ENCODE measurements at regions not wholly inside any gene's neighbourhood (a gene's known extent, or its start where the extent isn't known, plus 50 kb on each side); places are given as distances from the start of the nearest gene placed in this dataset.
"Not testable (repeated sequence)": the region's sequence is repeated elsewhere in the genome, so short reads cannot be mapped to it uniquely, and the experiment has no call there.

GRCh38 chr2:146547236-146547635 is 1297.6 kb upstream of the ACVR2A start:
- Histone ChIP-seq H3K27me3 (ENCODE audit: insufficient read depth in 3 of 3, low read length in 2 of 3) (no peaks in the 10 kb centered on the region), H3K27ac (no peak overlapping the region), H3K4me3 (no peak overlapping the region), H3K4me1 (no peaks in the 10 kb centered on the region), H3K36me3 (ENCODE audit: insufficient read depth in 1 of 2, low read depth in 1 of 2) (no peaks in the 10 kb centered on the region), H3K9me3 (no peaks in the 10 kb centered on the region)
- ATAC-seq = no peak
- intact Hi-C loops (cut with DNase I) = no loop called here
- no peak for TF ChIP-seq CTCF (IDR thresholded peaks at IDR 0.05)
- DNase-seq = no peak
- WGBS, 3 donors = 84 to 87% (median 87%) methylated on average over 6 of the region's 6 CpGs

DNA sequence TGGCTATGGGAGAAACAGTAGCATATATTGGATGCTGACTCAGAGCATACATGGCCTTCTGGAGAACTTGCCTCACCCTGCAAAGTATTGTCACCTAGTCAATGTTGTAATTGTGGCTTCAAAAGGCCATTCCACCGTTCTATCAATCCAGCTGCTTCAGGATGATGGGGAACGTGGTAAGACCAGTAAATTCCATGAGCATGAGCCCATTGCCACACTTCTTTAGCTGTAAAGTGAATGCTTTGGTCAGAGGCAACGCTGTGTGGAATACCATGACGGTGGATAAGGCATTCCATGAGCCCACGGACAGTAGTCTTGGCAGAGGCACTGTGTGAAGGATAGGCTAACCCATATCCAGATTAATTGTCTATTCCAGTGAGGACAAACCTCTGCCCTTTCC is 1300.1 kb upstream of the ACVR2A start:
- no peak overlapping the region for H3K27ac ChIP-seq

GRCh38 chr2:146541896-146542295 is 1302.9 kb upstream of the ACVR2A start:
- ATAC-seq = no peak
- TF ChIP-seq CTCF (IDR thresholded peaks at IDR 0.05) = no peak
- 86 to 89% (median 88%) methylated on average over 1 of the region's 1 CpG for WGBS, 3 donors
- intact Hi-C loops (cut with DNase I) = no loop called here
- no peaks in the 10 kb centered on the region for H3K36me3 ChIP-seq (ENCODE audit: insufficient read depth in 1 of 2, low read depth in 1 of 2)
- no peak overlapping the region for H3K27ac ChIP-seq
- H3K9me3 ChIP-seq = no peaks in the 10 kb centered on the region
- no peak overlapping the region for H3K4me3 ChIP-seq
- no peaks in the 10 kb centered on the region for H3K27me3 ChIP-seq (ENCODE audit: insufficient read depth in 3 of 3, low read length in 2 of 3)
- no peak for DNase-seq
- no peaks in the 10 kb centered on the region for H3K4me1 ChIP-seq

More for the DNA sequence above, 1300.1 kb upstream of the ACVR2A start:
- no peak for DNase-seq
- Histone ChIP-seq H3K9me3 (no peaks in the 10 kb centered on the region), H3K4me3 (no peak overlapping the region), H3K27me3 (ENCODE audit: insufficient read depth in 3 of 3, low read length in 2 of 3) (no peaks in the 10 kb centered on the region), H3K36me3 (ENCODE audit: insufficient read depth in 1 of 2, low read depth in 1 of 2) (no peaks in the 10 kb centered on the region), H3K4me1 (no peaks in the 10 kb centered on the region)
- intact Hi-C loops (cut with DNase I) = no loop called here
- WGBS, 3 donors = 81 to 88% (median 85%) methylated on average over 5 of the region's 5 CpGs
- no peak for TF ChIP-seq CTCF (IDR thresholded peaks at IDR 0.05)
- no peak for ATAC-seq

- H3K9me3 ChIP-seq = no peaks in the 10 kb centered on the region
- H3K4me1 ChIP-seq = no peaks in the 10 kb centered on the region
- H3K36me3 ChIP-seq (ENCODE audit: insufficient read depth in 1 of 2, low read depth in 1 of 2) = no peaks in the 10 kb centered on the region
- H3K27ac ChIP-seq = no peak overlapping the region
- intact Hi-C loops (cut with DNase I) = no loop called here
- H3K4me3 ChIP-seq = no peak overlapping the region
- no peaks in the 10 kb centered on the region for H3K27me3 ChIP-seq (ENCODE audit: insufficient read depth in 3 of 3, low read length in 2 of 3)
- ATAC-seq = no peak
- WGBS, 3 donors = 62 to 65% (median 65%) methylated on average over 3 of the region's 3 CpGs
- TF ChIP-seq CTCF (IDR thresholded peaks at IDR 0.05) = no peak
- DNase-seq = no peak
Measured at GRCh38 chr2:146540271-146540932, 1304.4 kb upstream of the ACVR2A start.

- ATAC-seq; intact Hi-C loops (cut with DNase I): not testable (repeated sequence)
- 84 to 91% (median 90%) methylated on average over 5 of the region's 5 CpGs for WGBS, 3 donors
Measured at GRCh38 chr2:146539739-146540138, 1305.1 kb upstream of the ACVR2A start.

More at GRCh38 chr2:146539739-146540138, 1305.1 kb upstream of the ACVR2A start:
- H3K36me3 ChIP-seq (ENCODE audit: insufficient read depth in 1 of 2, low read depth in 1 of 2); H3K9me3 ChIP-seq; DNase-seq; H3K27ac ChIP-seq; H3K4me3 ChIP-seq; H3K27me3 ChIP-seq (ENCODE audit: insufficient read depth in 3 of 3, low read length in 2 of 3); H3K4me1 ChIP-seq: not testable (repeated sequence)

Measured in psoas muscle (tissue), 7 donors.